Astrocyte (in vitro differentiated cells and primary cell): ENCODE measurements at regions not wholly inside any gene's neighbourhood (a gene's known extent, or its start where the extent isn't known, plus 50 kb on each side); places are given as distances from the start of the nearest gene placed in this dataset.

ENCODE experiments used
- DNase-seq: peaks from one replicate; pipeline ENCODE4 v3.0.0-alpha.2; 2010; ENCODE audit warnings: low read depth
- FAIRE-seq: peaks from 2 replicates; lab custom pipeline; 2011; peaks lifted over from hg19 to GRCh38; lab: Jason Lieb, UNC
- H2AFZ ChIP-seq: 2 replicates; pipeline ENCODE4 v1.6.0; 2012; ENCODE audit warnings: low read depth, low read length, inconsistent platforms
- H3K27ac ChIP-seq: 2 replicates; pipeline ENCODE4 v1.5.1; 2011; ENCODE audit warnings: low read depth, low read length, inconsistent platforms
- H3K27me3 ChIP-seq: 2 replicates; pipeline ENCODE4 v1.6.0; 2011; ENCODE audit warnings: low read length, inconsistent platforms; ENCODE audit not compliant: insufficient read depth
- H3K36me3 ChIP-seq: 2 replicates; pipeline ENCODE4 v1.5.1; 2011; ENCODE audit warnings: low read length, inconsistent platforms; ENCODE audit not compliant: insufficient read depth
- H3K4me1 ChIP-seq: 2 replicates; pipeline ENCODE4 v1.5.1; 2011; ENCODE audit warnings: low read length, inconsistent platforms; ENCODE audit not compliant: insufficient read depth
- H3K4me2 ChIP-seq: 2 replicates; pipeline ENCODE4 v1.6.0; 2012; ENCODE audit warnings: low read length, inconsistent platforms
- H3K4me3 ChIP-seq: 2 replicates; pipeline ENCODE4 v1.5.1; 2011; ENCODE audit warnings: low read depth, mild to moderate bottlenecking, low read length, inconsistent platforms; ENCODE audit not compliant: insufficient read depth
- H3K79me2 ChIP-seq: 2 replicates; pipeline ENCODE4 v1.6.0; 2012; ENCODE audit warnings: mild to moderate bottlenecking, low read length, inconsistent platforms; ENCODE audit not compliant: insufficient read depth
- H3K9ac ChIP-seq: 2 replicates; pipeline ENCODE4 v1.6.0; 2012; ENCODE audit warnings: mild to moderate bottlenecking, low read length, inconsistent platforms
- H3K9me3 ChIP-seq: 2 replicates; pipeline ENCODE4 v1.5.1; 2012; ENCODE audit warnings: low read depth, mild to moderate bottlenecking, low read length, inconsistent platforms; ENCODE audit not compliant: insufficient read depth
- H4K20me1 ChIP-seq: 2 replicates; pipeline ENCODE4 v1.6.0; 2012; ENCODE audit warnings: low read length, inconsistent platforms; ENCODE audit not compliant: insufficient read depth
- H3K27ac Mint-ChIP-seq: one replicate; pipeline ENCODE4 v1.8.0; 2021; ENCODE audit warnings: mild to moderate bottlenecking, mixed read lengths; ENCODE audit not compliant: unreplicated experiment
- H3K27me3 Mint-ChIP-seq: one replicate; pipeline ENCODE4 v1.8.0; 2021; ENCODE audit warnings: low read depth, mixed read lengths; ENCODE audit not compliant: unreplicated experiment
- H3K36me3 Mint-ChIP-seq: one replicate; pipeline ENCODE4 v1.8.0; 2021; ENCODE audit warnings: low read depth, mixed read lengths; ENCODE audit not compliant: unreplicated experiment
- H3K4me1 Mint-ChIP-seq: one replicate; pipeline ENCODE4 v1.8.0; 2021; ENCODE audit warnings: low read depth, mixed read lengths; ENCODE audit not compliant: unreplicated experiment
- H3K4me3 Mint-ChIP-seq: one replicate; pipeline ENCODE4 v1.8.0; 2021; ENCODE audit warnings: mild to moderate bottlenecking, moderate library complexity, mixed read lengths; ENCODE audit not compliant: unreplicated experiment
- H3K9me3 Mint-ChIP-seq: one replicate; pipeline ENCODE4 v1.8.0; 2021; ENCODE audit warnings: mild to moderate bottlenecking, mixed read lengths; ENCODE audit not compliant: unreplicated experiment
- CTCF ChIP-seq: IDR thresholded peaks from 2 replicates; pipeline ENCODE4 v1.5.1; 2011; ENCODE audit warnings: low read depth, mild to moderate bottlenecking, inconsistent platforms, low read length, moderate library complexity; ENCODE audit not compliant: insufficient read depth
- EZH2 ChIP-seq: IDR thresholded peaks from 2 replicates; pipeline ENCODE4 v1.6.1; 2012; ENCODE audit warnings: mild to moderate bottlenecking, low read length, inconsistent platforms; ENCODE audit not compliant: insufficient read depth

GRCh38 chr18:25678221-25678620, 326.3 kb upstream of the ZNF521 start:
- Mint-ChIP-seq H3K27ac (no peak overlapping the region), H3K9me3 (no peaks in the 10 kb centered on the region), H3K4me1 (peaks cover 3% of the 10 kb centered on the region), H3K4me3 (no peak overlapping the region), H3K36me3 (no peaks in the 10 kb centered on the region), H3K27me3 (no peaks in the 10 kb centered on the region)
- TF ChIP-seq CTCF: no peak
- no peak for TF ChIP-seq EZH2
- Histone ChIP-seq H3K27me3 (no peaks in the 10 kb centered on the region), H3K4me1 (no peaks in the 10 kb centered on the region), H3K27ac (no peak overlapping the region), H2AFZ (no peak overlapping the region), H3K9me3 (no peaks in the 10 kb centered on the region), H3K4me3 (no peak overlapping the region), H3K79me2 (no peaks in the 10 kb centered on the region), H4K20me1 (no peaks in the 10 kb centered on the region), H3K4me2 (no peak overlapping the region), H3K36me3 (no peaks in the 10 kb centered on the region), H3K9ac (no peak overlapping the region)
- no peak for FAIRE-seq
- peak; percentile 8 for DNase-seq

GRCh38 chr18:25675123-25675850, 323.3 kb upstream of the ZNF521 start:
- TF ChIP-seq EZH2 (no peak), CTCF (no peak)
- Histone ChIP-seq H4K20me1 (no peaks in the 10 kb centered on the region), H3K9me3 (no peaks in the 10 kb centered on the region), H3K4me3 (no peak overlapping the region), H3K9ac (no peak overlapping the region), H3K27ac (no peak overlapping the region), H3K4me1 (no peaks in the 10 kb centered on the region), H3K4me2 (no peak overlapping the region), H3K27me3 (no peaks in the 10 kb centered on the region), H3K79me2 (no peaks in the 10 kb centered on the region), H3K36me3 (no peaks in the 10 kb centered on the region), H2AFZ (no peak overlapping the region)
- FAIRE-seq (no peak), DNase-seq (no peak)
- Mint-ChIP-seq H3K27me3 (no peaks in the 10 kb centered on the region), H3K4me1 (peaks cover 3% of the 10 kb centered on the region), H3K4me3 (no peak overlapping the region), H3K27ac (no peak overlapping the region), H3K9me3 (no peaks in the 10 kb centered on the region), H3K36me3 (no peaks in the 10 kb centered on the region)

GRCh38 chr18:25674183-25674582, 322.2 kb upstream of the ZNF521 start:
- Histone ChIP-seq H3K27me3 (no peaks in the 10 kb centered on the region), H3K27ac (no peak overlapping the region), H3K9me3 (no peaks in the 10 kb centered on the region), H3K4me1 (no peaks in the 10 kb centered on the region), H2AFZ (no peak overlapping the region), H3K4me2 (no peak overlapping the region), H4K20me1 (no peaks in the 10 kb centered on the region), H3K9ac (no peak overlapping the region), H3K79me2 (no peaks in the 10 kb centered on the region), H3K4me3 (no peak overlapping the region), H3K36me3 (no peaks in the 10 kb centered on the region)
- FAIRE-seq (no peak), DNase-seq (no peak)
- no peak overlapping the region for H3K27ac Mint-ChIP-seq
- H3K9me3 Mint-ChIP-seq: no peaks in the 10 kb centered on the region
- peaks cover 3% of the 10 kb centered on the region for H3K4me1 Mint-ChIP-seq
- TF ChIP-seq CTCF (no peak), EZH2 (no peak)
- H3K4me3 Mint-ChIP-seq: no peak overlapping the region
- H3K36me3 Mint-ChIP-seq: no peaks in the 10 kb centered on the region
- H3K27me3 Mint-ChIP-seq: no peaks in the 10 kb centered on the region
